HCT116 (cell line): ENCODE measurements at regions not wholly inside any gene's neighbourhood (a gene's known extent, or its start where the extent isn't known, plus 50 kb on each side); places are given as distances from the start of the nearest gene placed in this dataset.

Experiments used
- ATAC-seq: fragments of 200-7000 bp; cut with Tn5 transposase; 2 replicates; pipeline ENCODE4 v1.9.1; 2020; ENCODE audit warnings: mild to moderate bottlenecking, moderate library complexity
- BruUV-seq: library from RNA; stranded (reverse); fragments of 400-500 nt; replicated peaks from 2 replicates; lab custom pipeline; 2021; lab: Mats Ljungman, UMichigan
- CTCF ChIA-PET: fragments of 300-600 bp; sonication (Branson Sonifier 250); formaldehyde crosslinking; loops from one replicate; lab custom pipeline; 2021; ENCODE audit warnings: antibody characterized with exemption; lab: Charles Lee
- POLR2A ChIA-PET: fragments of 300-600, 350-600 bp; sonication (Branson Sonifier 250); formaldehyde crosslinking; loops from one replicate; lab custom pipeline; 2021; ENCODE audit warnings: antibody characterized with exemption; lab: Charles Lee
- RAD21 ChIA-PET, 2 experiments: fragments of 300-600 bp; sonication (Branson Sonifier 250); formaldehyde crosslinking; loops; one replicate each; lab custom pipeline; 2023; ENCODE audit warnings: low total read pairs in 2 of 2; ENCODE audit not compliant: uncharacterized antibody in 2 of 2, unreplicated experiment in 2 of 2, low non-redundant PET in 1 of 2; lab: Charles Lee
- DNase-seq: peaks from one replicate; pipeline ENCODE4 v3.0.0-alpha.2; 2010; ENCODE audit warnings: low read depth, low spot score
- H2AFZ ChIP-seq: fragments of 200-600 bp; shearing (Covaris generic), sonication (generic); 2 replicates; pipeline ENCODE4 v1.6.1; 2017; ENCODE audit warnings: low read depth, mixed run types, mixed read lengths, antibody characterized with exemption, low read length; ENCODE audit not compliant: poor library complexity, severe bottlenecking
- H3K27ac ChIP-seq: 2 replicates; pipeline ENCODE4 v1.5.1; 2012; ENCODE audit warnings: low read depth, low read length
- H3K27me3 ChIP-seq: fragments of 200-600 bp; sonication (generic); 2 replicates; pipeline ENCODE4 v1.6.1; 2016; ENCODE audit warnings: mixed run types, low read length, mixed read lengths; ENCODE audit not compliant: insufficient read depth
- H3K36me3 ChIP-seq, 2 experiments: fragments of 200-500 bp in 1 of 2; fragments of 200-600 bp in 1 of 2; sonication (Bioruptor generic) in 1 of 2; sonication (generic) in 1 of 2; 2 replicates each; pipeline versions ENCODE4 v1.5.1 to v1.6.1; 2014 to 2016; ENCODE audit warnings: low read length in 2 of 2, inconsistent platforms in 1 of 2, mixed read lengths in 1 of 2, mixed run types in 1 of 2; ENCODE audit not compliant: insufficient read depth in 2 of 2, control insufficient read depth in 1 of 2
- H3K4me1 ChIP-seq, 2 experiments: fragments of 200-600 bp in 1 of 2; sonication (generic) in 1 of 2; 2 replicates each; pipeline versions ENCODE4 v1.5.1 to v1.6.1; 2012 to 2017; ENCODE audit warnings: low read length in 2 of 2, inconsistent platforms in 1 of 2, mild to moderate bottlenecking in 1 of 2, mixed read lengths in 1 of 2, mixed run types in 1 of 2, moderate library complexity in 1 of 2; ENCODE audit not compliant: insufficient read depth in 2 of 2, control insufficient read depth in 1 of 2
- H3K4me2 ChIP-seq: fragments of 200-600 bp; sonication (generic); 2 replicates; pipeline ENCODE4 v1.6.1; 2017; ENCODE audit warnings: mixed run types, low read length, mixed read lengths
- H3K4me3 ChIP-seq, 2 experiments: fragments of 200-600 bp in 1 of 2; sonication (generic) in 1 of 2; replicated peaks in 1 of 2; 2 replicates each; pipeline ENCODE4 v1.5.1; 2011 to 2016; ENCODE audit warnings: low read length in 2 of 2, control low read depth in 1 of 2, low read depth in 1 of 2, mild to moderate bottlenecking in 1 of 2, mixed read lengths in 1 of 2, mixed run types in 1 of 2
- H3K79me2 ChIP-seq: fragments of 200-600 bp; sonication (generic); 2 replicates; pipeline ENCODE4 v1.6.1; 2017; ENCODE audit warnings: mild to moderate bottlenecking, mixed run types, low read length, moderate library complexity, mixed read lengths; ENCODE audit not compliant: insufficient read depth
- H3K9ac ChIP-seq: fragments of 200-600 bp; sonication (generic); 2 replicates; pipeline ENCODE4 v1.6.1; 2016; ENCODE audit warnings: low read length, mixed read lengths
- H3K9me2 ChIP-seq: fragments of 200-600 bp; sonication (generic), shearing (Covaris generic); 2 replicates; pipeline ENCODE4 v1.6.1; 2017; ENCODE audit warnings: mixed run types, mild to moderate bottlenecking, moderate library complexity; ENCODE audit not compliant: insufficient read depth
- H3K9me3 ChIP-seq, 2 experiments: fragments of 200-500 bp in 1 of 2; fragments of 200-600 bp in 1 of 2; sonication (Bioruptor generic) in 1 of 2; sonication (generic) in 1 of 2; 2 replicates each; pipeline ENCODE4 v1.6.1; 2014 to 2017; ENCODE audit warnings: low read length in 2 of 2, mixed read lengths in 2 of 2, inconsistent platforms in 1 of 2, low read depth in 1 of 2, mild to moderate bottlenecking in 1 of 2, mixed run types in 1 of 2, moderate library complexity in 1 of 2; ENCODE audit not compliant: control insufficient read depth in 1 of 2, insufficient read depth in 1 of 2
- H4K20me1 ChIP-seq: fragments of 200-600 bp; sonication (generic), shearing (Covaris generic); 2 replicates; pipeline ENCODE4 v1.6.1; 2017; ENCODE audit warnings: mixed run types, mild to moderate bottlenecking, moderate library complexity; ENCODE audit not compliant: insufficient read depth
- CBX3 ChIP-seq: IDR thresholded peaks from 2 replicates; pipeline ENCODE4 v1.6.1; 2012; ENCODE audit warnings: low read depth
- CEBPB ChIP-seq: IDR thresholded peaks from 2 replicates; pipeline ENCODE4 v1.6.1; 2012; ENCODE audit warnings: low read depth
- CTCF ChIP-seq, 3 experiments: fragments of 200-600 bp in 1 of 3; sonication (generic) in 1 of 3; IDR thresholded peaks in 2 of 3; conservative IDR thresholded peaks in 1 of 3; 2 replicates each; pipeline ENCODE4 v1.5.1; 2012 to 2017; ENCODE audit warnings: low read depth in 2 of 3, low read length in 2 of 3, antibody characterized with exemption in 1 of 3, borderline replicate concordance in 1 of 3, control low read depth in 1 of 3, mild to moderate bottlenecking in 1 of 3, mixed read lengths in 1 of 3, mixed run types in 1 of 3, moderate library complexity in 1 of 3; ENCODE audit not compliant: insufficient read depth in 1 of 3
- EGR1 ChIP-seq: IDR thresholded peaks from 2 replicates; pipeline ENCODE4 v1.6.1; 2012; ENCODE audit warnings: low read depth
- EZH2 ChIP-seq: fragments of 200-600 bp; sonication (generic); IDR thresholded peaks from 2 replicates; pipeline ENCODE4 v1.6.1; 2017; ENCODE audit warnings: antibody characterized with exemption, mixed run types
- EZH2phosphoT487 ChIP-seq: fragments of 200-600 bp; IDR thresholded peaks from 2 replicates; pipeline ENCODE4 v1.6.1; 2018; ENCODE audit warnings: antibody characterized with exemption, borderline replicate concordance
- FOSL1 ChIP-seq: IDR thresholded peaks from 2 replicates; pipeline ENCODE4 v1.6.1; 2012; ENCODE audit warnings: low read depth
- POLR2AphosphoS5 ChIP-seq: IDR thresholded peaks from 2 replicates; pipeline ENCODE4 v1.6.1; 2011; ENCODE audit warnings: mild to moderate bottlenecking, low read depth, low read length, moderate library complexity
- RAD21 ChIP-seq: IDR thresholded peaks from 2 replicates; pipeline ENCODE4 v1.6.1; 2012; ENCODE audit warnings: low read depth, mild to moderate bottlenecking
- REST ChIP-seq: IDR thresholded peaks from 2 replicates; pipeline ENCODE4 v1.6.1; 2012; ENCODE audit warnings: low read depth
- SP1 ChIP-seq: IDR thresholded peaks from 2 replicates; pipeline ENCODE4 v1.6.1; 2012; ENCODE audit warnings: low read depth
- SRF ChIP-seq: IDR thresholded peaks from 2 replicates; pipeline ENCODE4 v1.6.1; 2012; ENCODE audit warnings: low read depth
- TCF7L2 ChIP-seq: IDR thresholded peaks from 2 replicates; pipeline ENCODE4 v1.7.0; 2011; ENCODE audit warnings: borderline replicate concordance, inconsistent platforms; ENCODE audit not compliant: insufficient read depth, insufficient read length; ENCODE audit errors: extremely low read depth
- ZFX ChIP-seq: fragments of 450-650 bp; IDR thresholded peaks from 2 replicates; pipeline ENCODE4 v1.6.1; 2017
- ZNF274 ChIP-seq: fragments of 200-500 bp; sonication (Bioruptor generic); IDR thresholded peaks from 2 replicates; pipeline ENCODE4 v1.6.1; 2014; ENCODE audit warnings: mild to moderate bottlenecking, low read depth, low read length, inconsistent platforms
- intact Hi-C: fragments of 100-400 bp; cut with micrococcal nuclease; formaldehyde crosslinking; loops from 2 replicates; pipeline ENCODE4 v1.10.0; 2022

DNA sequence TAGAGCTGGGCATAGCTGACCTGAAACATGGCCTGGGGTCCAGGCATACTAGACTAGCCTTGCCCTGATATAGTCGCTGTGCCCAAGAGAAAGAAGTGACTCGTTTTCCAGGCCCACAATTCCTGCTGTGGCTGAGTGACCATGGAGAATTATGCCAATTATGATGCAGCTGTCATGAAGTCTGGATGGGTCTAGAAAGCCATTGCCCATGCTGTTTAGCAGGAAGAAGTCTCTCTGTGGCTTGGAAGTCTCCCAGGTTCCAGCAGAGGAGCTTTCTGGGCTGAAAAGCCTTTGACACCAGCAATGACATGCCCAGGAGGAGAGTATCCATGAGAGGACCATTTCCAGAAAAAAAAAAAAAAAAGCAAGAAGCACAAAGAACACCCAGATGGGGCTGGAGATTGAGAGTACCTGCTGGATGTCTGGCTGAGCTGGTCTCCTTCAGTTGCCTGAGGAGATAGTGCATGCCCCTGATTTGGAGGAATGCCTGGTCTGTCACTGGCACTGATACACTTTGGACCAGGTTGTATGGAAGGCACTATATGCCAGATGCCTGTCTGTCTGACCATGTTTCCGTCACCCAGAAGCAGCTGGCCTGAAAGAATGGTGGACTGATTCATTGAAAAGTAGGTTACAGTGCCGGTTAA, 128.0 kb upstream of the EPB41L4A start:
- H3K4me2 ChIP-seq, result no peak overlapping the region
- DNase-seq (no peak), ATAC-seq (no peak)
- no peaks in the 10 kb centered on the region for H3K9me3 ChIP-seq
- no peak overlapping the region for H2AFZ ChIP-seq
- no peak for TF ChIP-seq ZNF274
- no peak for TF ChIP-seq CBX3
- no peak for TF ChIP-seq SP1
- no peak for TF ChIP-seq CTCF (IDR thresholded peaks at IDR 0.05 in 2 of 3, conservative IDR thresholded peaks at IDR 0.05 in 1 of 3; ENCODE audit: borderline replicate concordance in 1 of 3, insufficient read depth in 1 of 3, low read depth in 2 of 3, low read length in 2 of 3)
- TF ChIP-seq EGR1, result no peak
- no peak for TF ChIP-seq CEBPB
- TF ChIP-seq REST, result no peak
- TF ChIP-seq EZH2, result no peak
- no peak for TF ChIP-seq POLR2AphosphoS5
- TF ChIP-seq ZFX, result no peak
- TF ChIP-seq RAD21, result no peak
- TF ChIP-seq SRF, result no peak
- TF ChIP-seq FOSL1, result no peak
- TF ChIP-seq TCF7L2, result no peak
- no peak for TF ChIP-seq EZH2phosphoT487
- H3K79me2 ChIP-seq, result no peaks in the 10 kb centered on the region
- H3K9me2 ChIP-seq, result no peaks in the 10 kb centered on the region
- H3K4me1 ChIP-seq, result no peaks in the 10 kb centered on the region
- BruUV-seq, result no TSS peak
- H4K20me1 ChIP-seq, result no peaks in the 10 kb centered on the region
- POLR2A ChIA-PET, result no interaction called here
- H3K27me3 ChIP-seq, result 0 out of 2 replicates have a peak, but pooled peaks cover 3% of the 10 kb centered on the region
- intact Hi-C loops, result loop anchor here (5.0 kb wide), 1 partner anchor 375 kb away; the partner anchor contains the start of gene REEP5
- RAD21 ChIA-PET, result no interaction called here
- no peak overlapping the region for H3K4me3 ChIP-seq
- H3K36me3 ChIP-seq, result no peaks in the 10 kb centered on the region
- H3K9ac ChIP-seq, result no peak overlapping the region
- CTCF ChIA-PET, result interaction anchor here (0.9 to 1.9 kb wide), 4 partner anchors 8 to 210 kb away, joined by 3 to 6 read pairs (median 4); no protein-coding TSS in a partner anchor
- H3K27ac ChIP-seq, result no peak overlapping the region
